Hematopoietic multipotent progenitor cell treated with erythropoietin and hydrocortisone succinate and interleukin-3 and kit ligand, for 4 days (in vitro differentiated cells): ENCODE measurements at regions not wholly inside any gene's neighbourhood (a gene's known extent, or its start where the extent isn't known, plus 50 kb on each side); places are given as distances from the start of the nearest gene placed in this dataset.
"Not testable (repeated sequence)": the region's sequence is repeated elsewhere in the genome, so short reads cannot be mapped to it uniquely, and the experiment has no call there.

ENCODE experiments used
- DNase-seq: peaks from one replicate; pipeline ENCODE4 v3.0.0-alpha.2; 2015

GRCh38 chr4:126898815-126899214 is 733.9 kb upstream of the INTU start:
- no peak for DNase-seq

- no peak for DNase-seq
These were observed 733.4 kb upstream of the INTU start for GRCh38 chr4:126899331-126899801.

- no peak for DNase-seq
These were observed 726.3 kb upstream of the INTU start for GRCh38 chr4:126906466-126906865.

GRCh38 chr4:126907389-126907788 is 725.4 kb upstream of the INTU start:
- DNase-seq = no peak

- DNase-seq = no peak
These were observed 716.6 kb upstream of the INTU start for GRCh38 chr4:126916049-126916625.

- DNase-seq = no peak
These were observed 716.1 kb upstream of the INTU start for GRCh38 chr4:126916626-126917140.

GRCh38 chr4:126922328-126922938 is 710.3 kb upstream of the INTU start:
- DNase-seq = not testable (repeated sequence)

GRCh38 chr4:126924237-126924636 is 708.5 kb upstream of the INTU start:
- DNase-seq = no peak

- DNase-seq = not testable (repeated sequence)
These were observed 702.7 kb upstream of the INTU start for GRCh38 chr4:126930059-126930458.

GRCh38 chr4:126935801-126936200 is 697.0 kb upstream of the INTU start:
- no peak for DNase-seq

- no peak for DNase-seq
These were observed 695.4 kb upstream of the INTU start for GRCh38 chr4:126937342-126937741.

GRCh38 chr4:126937846-126938422 is 694.8 kb upstream of the INTU start:
- no peak for DNase-seq

- no peak for DNase-seq
These were observed 693.4 kb upstream of the INTU start for GRCh38 chr4:126939401-126939800.

GRCh38 chr4:126947536-126947935 is 685.2 kb upstream of the INTU start:
- no peak for DNase-seq

GRCh38 chr4:126954537-126955291 is 678.0 kb upstream of the INTU start:
- DNase-seq = no peak

- no peak for DNase-seq
These were observed 677.2 kb upstream of the INTU start for GRCh38 chr4:126955292-126956183.

- no peak for DNase-seq
These were observed 676.4 kb upstream of the INTU start for GRCh38 chr4:126956184-126956897.

- no peak for DNase-seq
These were observed 675.2 kb upstream of the INTU start for GRCh38 chr4:126957556-126957955.

GRCh38 chr4:126957987-126958386 is 674.8 kb upstream of the INTU start:
- DNase-seq = no peak

GRCh38 chr4:126958482-126958881 is 674.3 kb upstream of the INTU start:
- no peak for DNase-seq

- no peak for DNase-seq
These were observed 673.6 kb upstream of the INTU start for GRCh38 chr4:126959056-126959745.
